OCI-LY3 (cell line): ENCODE measurements at regions not wholly inside any gene's neighbourhood (a gene's known extent, or its start where the extent isn't known, plus 50 kb on each side); places are given as distances from the start of the nearest gene placed in this dataset.

Experiments used
- EZH2phosphoT487 ChIP-seq: fragments of 200-600 bp; shearing (Covaris generic); IDR thresholded peaks from 2 replicates; pipeline ENCODE4 v1.6.1; 2018; ENCODE audit warnings: antibody characterized with exemption, mixed run types, low read depth
- TF ChIP-seq, protein P1 (sequence below): fragments of 200-600, 300-600 bp; sonication (generic); IDR thresholded peaks from 2 replicates; pipeline ENCODE4 v1.5.1; 2014; ENCODE audit warnings: antibody characterized with exemption, low read length, low read depth

DNA sequence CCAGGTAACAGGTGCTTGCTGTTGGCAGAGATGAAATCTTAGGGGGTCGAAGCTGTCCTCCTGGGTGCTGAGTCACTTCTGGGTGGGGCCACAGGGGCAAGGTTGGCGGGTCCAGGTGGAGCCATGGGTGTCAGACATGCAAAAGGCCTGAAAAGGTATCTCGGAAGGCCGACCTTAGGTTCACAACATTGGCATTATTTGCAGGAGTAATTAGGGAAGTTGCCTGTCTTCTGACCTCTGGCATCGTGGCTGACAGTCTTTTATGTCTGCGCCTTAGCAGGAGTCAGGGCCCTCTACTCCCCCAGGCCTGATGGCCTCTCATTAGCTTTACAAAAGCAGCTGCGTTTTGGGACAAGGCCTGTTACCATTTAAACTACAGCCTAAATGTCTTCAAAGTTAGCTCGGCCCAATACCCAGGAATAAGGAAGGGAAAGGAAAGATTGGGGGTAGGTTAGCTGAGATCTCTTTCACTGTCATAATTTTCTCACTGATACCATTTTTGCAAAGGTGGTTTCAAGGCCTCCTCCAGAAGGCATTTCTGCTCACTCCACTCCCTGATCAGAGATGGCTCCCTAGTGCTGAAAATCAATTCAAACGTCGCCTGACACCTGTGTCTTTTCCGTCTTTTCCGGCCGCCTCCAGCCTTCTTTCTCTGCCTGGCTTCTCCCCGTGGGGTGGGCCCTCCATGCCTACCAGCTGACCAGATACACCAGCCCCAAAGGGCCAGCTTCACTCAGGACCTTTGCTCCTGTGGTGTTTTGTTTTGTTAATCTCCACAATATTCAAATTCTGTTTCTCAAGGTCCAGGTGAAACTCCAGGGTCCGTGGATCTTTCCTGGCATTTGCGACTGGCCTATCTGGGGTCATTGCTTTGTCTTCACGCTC, 90.8 kb downstream of the RHOB start:
- TF ChIP-seq, protein P1, sequence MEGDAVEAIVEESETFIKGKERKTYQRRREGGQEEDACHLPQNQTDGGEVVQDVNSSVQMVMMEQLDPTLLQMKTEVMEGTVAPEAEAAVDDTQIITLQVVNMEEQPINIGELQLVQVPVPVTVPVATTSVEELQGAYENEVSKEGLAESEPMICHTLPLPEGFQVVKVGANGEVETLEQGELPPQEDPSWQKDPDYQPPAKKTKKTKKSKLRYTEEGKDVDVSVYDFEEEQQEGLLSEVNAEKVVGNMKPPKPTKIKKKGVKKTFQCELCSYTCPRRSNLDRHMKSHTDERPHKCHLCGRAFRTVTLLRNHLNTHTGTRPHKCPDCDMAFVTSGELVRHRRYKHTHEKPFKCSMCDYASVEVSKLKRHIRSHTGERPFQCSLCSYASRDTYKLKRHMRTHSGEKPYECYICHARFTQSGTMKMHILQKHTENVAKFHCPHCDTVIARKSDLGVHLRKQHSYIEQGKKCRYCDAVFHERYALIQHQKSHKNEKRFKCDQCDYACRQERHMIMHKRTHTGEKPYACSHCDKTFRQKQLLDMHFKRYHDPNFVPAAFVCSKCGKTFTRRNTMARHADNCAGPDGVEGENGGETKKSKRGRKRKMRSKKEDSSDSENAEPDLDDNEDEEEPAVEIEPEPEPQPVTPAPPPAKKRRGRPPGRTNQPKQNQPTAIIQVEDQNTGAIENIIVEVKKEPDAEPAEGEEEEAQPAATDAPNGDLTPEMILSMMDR, result no peak
- TF ChIP-seq EZH2phosphoT487, result no peak
